Stimulated activated CD4-positive, alpha-beta T cell treated with anti-CD3 and anti-CD28 coated beads, TNF-alpha, amount 100 ng/mL, for 4 hours (primary cell): ENCODE measurements at regions not wholly inside any gene's neighbourhood (a gene's known extent, or its start where the extent isn't known, plus 50 kb on each side); places are given as distances from the start of the nearest gene placed in this dataset.
"Not testable (repeated sequence)": the region's sequence is repeated elsewhere in the genome, so short reads cannot be mapped to it uniquely, and the experiment has no call there.

Experiments
- DNase-seq, 3 experiments: peaks; one replicate each; pipeline ENCODE4 v3.0.0-alpha.2; 2020; ENCODE audit warnings: low read depth in 3 of 3

GRCh38 chrX:121649417-121649816 is 602.0 kb downstream of the GLUD2 start:
- DNase-seq, result no peak

GRCh38 chrX:121655276-121655675 is 607.9 kb downstream of the GLUD2 start:
- DNase-seq, result no peak

DNA sequence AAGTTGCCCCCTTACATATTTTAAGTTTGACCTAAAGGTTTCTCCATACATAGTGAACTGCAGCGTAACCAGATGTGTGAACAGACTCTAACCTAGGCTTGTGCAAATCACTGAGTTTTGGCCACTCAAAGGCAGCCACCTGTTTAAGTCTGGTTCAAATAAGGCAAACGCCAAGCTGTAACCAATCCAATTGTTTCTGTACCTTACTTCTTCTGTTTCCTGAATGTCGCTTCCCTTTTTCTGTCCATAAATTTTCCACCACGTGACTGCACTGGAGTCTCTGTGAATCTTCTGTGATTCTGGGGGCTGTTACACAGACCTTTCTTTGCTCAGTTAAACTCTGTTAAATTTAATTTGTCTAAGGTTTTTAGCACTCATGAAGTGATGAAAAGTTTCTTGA is 618.8 kb downstream of the GLUD2 start:
- no peak for DNase-seq

DNA sequence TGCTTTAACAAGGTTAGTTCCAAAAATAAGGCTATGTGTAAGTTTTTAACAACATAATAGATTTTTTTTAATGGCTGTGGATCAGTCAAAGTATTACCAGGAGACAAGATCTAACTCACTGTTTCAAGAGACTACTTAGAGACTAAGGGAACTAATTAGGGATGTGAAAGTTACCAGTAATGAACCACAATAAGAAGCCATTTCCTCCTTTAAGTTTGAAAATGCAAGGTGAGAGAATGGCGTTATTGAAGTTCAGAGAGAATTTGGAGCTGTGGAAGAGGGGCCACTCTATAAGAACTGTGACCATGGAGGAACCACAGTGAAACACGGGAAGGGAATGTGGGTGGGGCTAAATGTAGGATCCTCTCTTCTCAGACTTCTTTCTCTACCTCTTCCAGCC is 624.2 kb downstream of the GLUD2 start:
- DNase-seq, result no peak

DNA sequence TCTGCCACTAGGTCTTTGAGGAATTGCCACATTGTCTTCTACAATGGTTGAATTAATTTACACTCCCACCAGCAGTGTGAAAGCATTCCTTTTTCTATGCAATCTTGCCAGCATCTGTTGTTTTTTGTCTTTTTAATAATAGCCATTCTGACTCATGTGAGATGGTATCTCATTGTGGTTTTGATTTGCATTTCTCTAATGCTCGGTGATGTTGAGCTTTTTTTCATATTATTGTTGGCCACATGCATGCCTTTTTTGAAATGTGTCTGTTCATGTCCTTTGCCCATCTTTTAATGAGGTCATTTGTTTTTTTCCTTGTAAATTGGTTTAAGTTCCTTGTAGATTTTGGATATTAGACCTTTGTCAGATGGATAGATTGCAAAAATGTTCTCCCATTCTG is 661.8 kb downstream of the GLUD2 start:
- DNase-seq, result not testable (repeated sequence)

- no peak for DNase-seq
Measured at GRCh38 chrX:121733514-121733913, 686.1 kb downstream of the GLUD2 start.

DNA sequence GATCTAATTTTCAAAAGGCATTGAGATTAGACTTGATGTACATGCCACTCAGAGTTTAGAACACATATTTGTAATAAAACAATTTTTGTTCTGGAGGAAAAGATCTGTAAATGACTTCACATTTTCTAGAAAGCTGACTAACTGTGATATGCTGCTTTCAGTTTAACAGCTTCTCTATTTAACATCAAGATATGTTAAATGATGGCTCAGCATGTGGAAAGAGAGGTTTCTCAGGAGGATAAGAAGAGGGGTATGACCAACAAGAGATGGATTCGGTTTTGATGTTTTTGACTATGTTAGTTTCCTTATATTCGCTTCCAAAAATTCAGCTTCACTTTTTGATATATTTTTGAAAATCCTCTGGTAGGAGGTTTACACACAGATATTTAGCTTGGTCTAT is 698.7 kb downstream of the GLUD2 start:
- no peak for DNase-seq

- not testable (repeated sequence) for DNase-seq
Measured at GRCh38 chrX:121753602-121754001, 706.2 kb downstream of the GLUD2 start.

DNA sequence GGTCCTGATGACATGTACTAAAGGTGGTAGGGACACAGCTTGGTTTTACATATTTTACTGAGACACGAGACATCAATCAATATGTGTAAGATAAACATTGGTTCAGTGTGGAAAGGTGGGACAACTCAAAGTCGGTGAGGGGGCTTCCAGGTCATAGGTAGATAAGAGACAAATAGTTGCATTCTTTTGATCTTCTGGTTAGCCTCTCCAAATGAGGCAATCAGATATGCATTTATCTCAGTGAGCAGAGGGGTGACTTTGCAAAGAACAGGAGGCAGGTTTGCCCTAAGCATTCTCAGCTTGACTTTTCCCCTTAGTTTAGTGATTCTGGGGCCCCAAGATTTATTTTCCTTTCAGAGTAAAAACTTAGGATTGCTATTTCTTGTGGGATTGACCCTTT is 706.9 kb downstream of the GLUD2 start:
- no peak for DNase-seq

- no peak for DNase-seq
Measured at GRCh38 chrX:121755541-121755940, 708.1 kb downstream of the GLUD2 start.

DNA sequence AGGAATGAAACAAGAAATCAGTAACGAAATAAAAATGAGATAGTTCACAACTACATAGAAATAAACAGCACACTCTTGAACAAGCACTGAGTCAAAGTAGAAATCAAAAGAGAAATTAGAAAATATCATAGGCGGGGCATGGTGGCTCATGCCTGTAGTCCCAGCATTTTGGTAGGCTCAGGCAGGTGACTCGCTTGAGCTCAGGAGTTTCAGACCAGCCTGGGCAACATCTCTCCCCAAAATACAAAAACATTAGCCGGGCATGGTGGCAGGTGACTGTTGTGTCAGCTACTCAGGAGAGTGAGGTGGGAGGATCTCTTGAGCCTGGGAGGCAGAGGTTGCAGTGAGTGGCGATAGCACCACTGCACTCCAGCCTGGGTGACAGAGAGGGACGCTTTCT is 714.4 kb downstream of the GLUD2 start:
- DNase-seq, result no peak

- no peak for DNase-seq
Measured at GRCh38 chrX:121763671-121764070, 716.3 kb downstream of the GLUD2 start.

- DNase-seq, result not testable (repeated sequence)
Measured at GRCh38 chrX:121768210-121768609, 720.8 kb downstream of the GLUD2 start.

DNA sequence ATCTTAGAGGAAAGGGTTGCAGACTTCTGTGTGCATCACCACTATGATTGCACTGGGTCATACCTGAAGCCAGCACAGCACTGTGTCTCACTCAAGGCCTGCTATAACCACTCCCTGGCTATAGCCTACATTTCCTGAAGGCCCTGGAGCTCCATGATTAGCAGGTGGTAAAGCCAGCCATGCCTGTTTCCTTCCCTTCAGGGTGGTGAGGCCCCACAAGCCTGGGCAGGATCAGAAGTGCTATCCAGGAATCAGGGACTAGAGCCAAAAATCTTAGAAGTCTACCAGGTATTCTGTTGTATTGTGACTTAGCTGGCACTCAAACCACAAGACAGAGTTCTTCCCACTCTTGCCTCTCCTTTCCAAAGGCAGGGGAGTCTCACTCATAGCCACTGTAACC is 734.6 kb downstream of the GLUD2 start:
- DNase-seq, result no peak

- DNase-seq, result no peak
Measured at GRCh38 chrX:121782544-121782943, 735.1 kb downstream of the GLUD2 start.

- no peak for DNase-seq
Measured at GRCh38 chrX:121782976-121783375, 735.6 kb downstream of the GLUD2 start.

- no peak for DNase-seq
Measured at GRCh38 chrX:121802881-121803412, 755.5 kb downstream of the GLUD2 start.

- DNase-seq, result no peak
Measured at GRCh38 chrX:121823406-121823805, 776.0 kb downstream of the GLUD2 start.

GRCh38 chrX:121831601-121832000 is 784.2 kb downstream of the GLUD2 start:
- no peak for DNase-seq

DNA sequence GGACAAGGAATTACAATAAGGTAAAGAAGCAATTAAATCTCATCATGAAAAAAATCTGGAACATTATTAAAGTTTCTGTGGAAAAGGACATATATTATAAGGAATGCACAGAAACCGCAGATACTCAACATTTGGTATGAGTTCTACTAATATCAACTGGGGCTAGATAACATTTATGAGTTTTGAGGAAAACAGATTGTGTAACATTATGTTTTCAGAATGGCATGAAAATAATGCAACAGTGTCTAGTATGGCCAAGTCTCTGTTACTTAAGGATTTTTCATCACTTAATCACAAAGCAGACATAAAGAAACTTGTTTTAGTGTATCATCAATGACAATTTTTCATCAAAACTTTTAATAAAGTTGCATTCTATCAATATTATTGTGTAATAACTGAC is 785.0 kb downstream of the GLUD2 start:
- DNase-seq, result no peak

GRCh38 chrX:121836000-121836399 is 788.6 kb downstream of the GLUD2 start:
- no peak for DNase-seq

DNA sequence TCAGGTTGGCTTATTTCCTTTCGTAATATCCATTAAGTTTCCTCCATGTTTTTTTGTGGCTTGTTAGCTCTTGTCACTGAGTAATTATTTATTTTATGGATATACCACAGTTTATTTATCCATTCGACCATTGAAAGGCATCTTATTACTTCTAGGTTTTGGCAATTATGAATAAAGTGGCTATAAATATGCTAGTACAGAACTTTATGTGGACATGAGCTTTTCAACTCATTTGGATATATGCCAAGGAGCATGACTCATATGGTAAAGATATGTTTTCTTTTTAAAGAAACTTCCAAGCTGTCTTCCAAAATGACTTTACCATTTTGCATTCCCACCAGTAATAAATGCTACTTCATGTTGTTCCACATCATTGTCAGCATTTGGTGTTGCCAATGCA is 803.6 kb downstream of the GLUD2 start:
- DNase-seq, result no peak

- no peak for DNase-seq
Measured at GRCh38 chrX:121853762-121854613, 806.6 kb downstream of the GLUD2 start.

GRCh38 chrX:121854614-121854911 is 807.2 kb downstream of the GLUD2 start:
- no peak for DNase-seq
